Coronary artery (tissue), 2 donors: ENCODE measurements at regions not wholly inside any gene's neighbourhood (a gene's known extent, or its start where the extent isn't known, plus 50 kb on each side); places are given as distances from the start of the nearest gene placed in this dataset.

Source experiments
- DNase-seq: peaks from one replicate; pipeline ENCODE4 v3.0.0-alpha.2; 2017; ENCODE audit warnings: low spot score
- H3K27ac ChIP-seq, 2 donors: fragments of 200-600 bp; sonication (generic); one replicate each; pipeline ENCODE4 v1.5.1; 2016 to 2019
- H3K4me3 ChIP-seq: fragments of 200-600 bp; sonication (generic); 2 replicates; pipeline ENCODE4 v1.5.1; 2016; ENCODE audit warnings: mild to moderate bottlenecking, moderate library complexity
- CTCF ChIP-seq: fragments of 200-600 bp; sonication (generic); IDR thresholded peaks from one replicate; pipeline ENCODE4 v1.5.1; 2019; ENCODE audit warnings: antibody characterized with exemption

DNA sequence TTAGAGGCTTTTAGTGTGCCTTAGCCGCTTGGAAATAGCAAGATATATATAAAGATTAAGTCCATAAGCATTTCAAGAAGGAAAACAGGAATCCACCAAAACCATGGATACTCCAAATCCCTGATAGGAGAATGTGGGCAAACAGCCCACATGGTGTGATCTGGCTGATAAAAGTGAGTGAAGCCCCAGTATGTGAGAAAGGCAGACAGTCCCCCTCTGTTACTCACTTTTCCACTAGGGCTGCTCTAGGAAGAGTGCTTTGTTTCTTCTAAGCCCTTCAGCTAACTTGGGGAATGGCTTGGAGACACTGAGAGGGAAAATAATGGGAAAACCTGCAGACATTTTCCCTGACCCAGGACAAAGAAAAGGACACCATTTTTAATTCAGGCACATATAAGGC lies 802.3 kb upstream of the PRR20A start:
- H3K27ac ChIP-seq, result no peak overlapping the region
- H3K4me3 ChIP-seq, result no peak overlapping the region
- no peak for TF ChIP-seq CTCF
- no peak for DNase-seq

- TF ChIP-seq CTCF, result no peak
- H3K4me3 ChIP-seq, result no peak overlapping the region
- DNase-seq, result no peak
- H3K27ac ChIP-seq, result no peak overlapping the region
Observed at GRCh38 chr13:56347014-56347413, 793.7 kb upstream of the PRR20A start.

DNA sequence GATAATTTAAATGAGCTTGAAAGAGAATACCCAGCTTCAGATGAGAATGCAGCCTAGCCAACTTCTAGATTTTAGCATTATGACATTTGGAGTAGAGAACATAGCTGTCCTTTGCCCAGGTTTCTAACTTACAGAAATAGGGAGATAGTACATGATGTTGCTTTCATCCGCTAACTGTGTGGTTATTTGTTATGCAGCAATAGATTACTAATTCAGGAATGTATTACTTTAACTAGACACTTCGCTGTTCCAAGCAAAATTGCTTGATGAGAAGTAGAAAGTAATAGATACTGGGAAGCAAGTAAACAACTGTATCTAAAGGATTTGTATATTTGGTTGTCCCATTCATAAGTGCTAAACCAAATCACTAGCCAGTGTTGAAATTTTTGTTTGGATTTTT lies 790.9 kb upstream of the PRR20A start:
- TF ChIP-seq CTCF, result no peak
- no peak overlapping the region for H3K4me3 ChIP-seq
- DNase-seq, result no peak
- H3K27ac ChIP-seq, result no peak overlapping the region

- no peak for TF ChIP-seq CTCF
- Histone ChIP-seq H3K4me3 (no peak overlapping the region), H3K27ac (no peak overlapping the region)
- no peak for DNase-seq
Observed at GRCh38 chr13:56351041-56351440, 789.7 kb upstream of the PRR20A start.

DNA sequence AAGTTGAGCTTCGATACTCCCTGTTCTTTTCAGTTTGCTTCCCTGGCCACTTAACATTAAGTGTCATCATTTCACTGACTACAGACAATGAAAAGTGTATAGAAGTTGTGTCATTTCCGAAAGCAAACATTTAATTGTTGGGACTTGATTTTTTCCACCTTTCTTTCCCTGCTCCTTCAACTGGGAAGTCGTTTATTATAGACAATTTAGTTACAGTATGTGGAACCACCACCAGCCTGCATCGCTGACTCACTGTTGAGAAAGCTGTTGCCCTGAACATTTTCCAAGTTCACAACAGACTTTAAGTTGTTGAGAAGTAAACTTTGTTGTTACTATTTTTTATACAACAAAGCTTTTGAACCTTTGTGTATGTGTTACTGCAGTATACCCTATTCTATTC lies 788.4 kb upstream of the PRR20A start:
- no peak for TF ChIP-seq CTCF
- no peak overlapping the region for H3K27ac ChIP-seq
- H3K4me3 ChIP-seq, result no peak overlapping the region
- no peak for DNase-seq

- DNase-seq, result no peak
- no peak overlapping the region for H3K4me3 ChIP-seq
- H3K27ac ChIP-seq, result no peak overlapping the region
- TF ChIP-seq CTCF, result no peak
Observed at GRCh38 chr13:56352901-56353300, 787.8 kb upstream of the PRR20A start.

GRCh38 chr13:56356690-56357089 lies 784.0 kb upstream of the PRR20A start:
- no peak for DNase-seq
- Histone ChIP-seq H3K4me3 (no peak overlapping the region), H3K27ac (no peak overlapping the region)
- no peak for TF ChIP-seq CTCF
